PC-9 (cell line): ENCODE measurements at regions not wholly inside any gene's neighbourhood (a gene's known extent, or its start where the extent isn't known, plus 50 kb on each side); places are given as distances from the start of the nearest gene placed in this dataset.

Source experiments
- EZH2 ChIP-seq: fragments of 200-600 bp; sonication (generic); IDR thresholded peaks from 2 replicates; pipeline ENCODE4 v1.8.0; 2017; ENCODE audit warnings: antibody characterized with exemption, low read depth
- TF ChIP-seq, protein P1 (sequence below): fragments of 200-600 bp; sonication (generic); conservative IDR thresholded peaks from 2 replicates; pipeline ENCODE4 v1.6.1; 2017; ENCODE audit warnings: mixed run types, antibody characterized with exemption, mild to moderate bottlenecking, moderate library complexity

DNA sequence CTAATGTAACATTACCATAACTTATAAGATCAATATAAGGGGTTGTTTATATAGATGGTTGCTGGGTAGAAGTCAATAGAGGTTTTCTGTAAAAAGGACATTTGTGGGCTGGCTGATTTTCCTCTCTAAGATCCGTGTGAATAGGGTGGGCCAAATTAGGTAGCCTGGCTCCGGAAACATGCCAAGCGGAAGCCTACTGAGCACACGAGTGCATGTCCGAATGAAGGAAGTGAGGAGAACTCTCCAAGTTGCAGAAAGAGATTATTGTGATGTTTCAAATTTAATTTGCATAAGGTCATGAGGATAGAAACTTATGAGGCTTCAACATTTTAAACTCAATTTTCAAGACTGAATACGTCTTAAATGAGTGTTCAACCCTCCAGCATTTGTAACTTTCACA, 356.7 kb downstream of the SNAPC1 start:
- TF ChIP-seq, protein P1, sequence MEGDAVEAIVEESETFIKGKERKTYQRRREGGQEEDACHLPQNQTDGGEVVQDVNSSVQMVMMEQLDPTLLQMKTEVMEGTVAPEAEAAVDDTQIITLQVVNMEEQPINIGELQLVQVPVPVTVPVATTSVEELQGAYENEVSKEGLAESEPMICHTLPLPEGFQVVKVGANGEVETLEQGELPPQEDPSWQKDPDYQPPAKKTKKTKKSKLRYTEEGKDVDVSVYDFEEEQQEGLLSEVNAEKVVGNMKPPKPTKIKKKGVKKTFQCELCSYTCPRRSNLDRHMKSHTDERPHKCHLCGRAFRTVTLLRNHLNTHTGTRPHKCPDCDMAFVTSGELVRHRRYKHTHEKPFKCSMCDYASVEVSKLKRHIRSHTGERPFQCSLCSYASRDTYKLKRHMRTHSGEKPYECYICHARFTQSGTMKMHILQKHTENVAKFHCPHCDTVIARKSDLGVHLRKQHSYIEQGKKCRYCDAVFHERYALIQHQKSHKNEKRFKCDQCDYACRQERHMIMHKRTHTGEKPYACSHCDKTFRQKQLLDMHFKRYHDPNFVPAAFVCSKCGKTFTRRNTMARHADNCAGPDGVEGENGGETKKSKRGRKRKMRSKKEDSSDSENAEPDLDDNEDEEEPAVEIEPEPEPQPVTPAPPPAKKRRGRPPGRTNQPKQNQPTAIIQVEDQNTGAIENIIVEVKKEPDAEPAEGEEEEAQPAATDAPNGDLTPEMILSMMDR: no peak
- no peak for TF ChIP-seq EZH2
